ENCODE measurements at regions not wholly inside any gene's neighbourhood (a gene's known extent, or its start where the extent isn't known, plus 50 kb on each side); places are given as distances from the start of the nearest gene placed in this dataset.

DNA sequence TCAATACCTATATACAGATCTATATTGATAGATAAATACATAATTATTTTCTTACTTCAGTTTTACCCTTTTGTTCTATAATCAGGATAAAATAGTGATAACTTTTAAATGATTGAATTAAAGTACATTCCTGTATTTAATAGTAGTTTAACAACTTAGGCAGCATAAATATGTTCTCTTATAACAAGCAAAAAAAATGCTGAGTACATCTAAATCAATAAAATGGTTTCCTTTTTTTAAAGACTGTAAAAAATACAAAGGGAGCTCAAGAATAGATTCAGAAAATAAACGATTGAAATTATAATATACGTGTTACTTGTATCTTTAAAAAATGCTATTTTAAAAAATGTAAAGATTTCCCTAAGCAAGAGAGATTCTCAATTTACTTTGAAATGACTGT lies 393.7 kb upstream of the TMEM132C start:
- H3K27me3 Mint-ChIP-seq (ENCODE audit: low read depth): no peaks in the 10 kb centered on the region; the same call in none of the 2 replicates
- DNase-seq (ENCODE audit: low spot score) (no peak), ATAC-seq (no peak)
- CTCF ChIA-PET: no interaction called here
- H3K4me1 Mint-ChIP-seq: no peaks in the 10 kb centered on the region
- H3K4me3 Mint-ChIP-seq: no peak overlapping the region
- no peak overlapping the region for H3K27ac Mint-ChIP-seq
- POLR2A ChIA-PET: no interaction called here
- TF ChIP-seq, protein P1, sequence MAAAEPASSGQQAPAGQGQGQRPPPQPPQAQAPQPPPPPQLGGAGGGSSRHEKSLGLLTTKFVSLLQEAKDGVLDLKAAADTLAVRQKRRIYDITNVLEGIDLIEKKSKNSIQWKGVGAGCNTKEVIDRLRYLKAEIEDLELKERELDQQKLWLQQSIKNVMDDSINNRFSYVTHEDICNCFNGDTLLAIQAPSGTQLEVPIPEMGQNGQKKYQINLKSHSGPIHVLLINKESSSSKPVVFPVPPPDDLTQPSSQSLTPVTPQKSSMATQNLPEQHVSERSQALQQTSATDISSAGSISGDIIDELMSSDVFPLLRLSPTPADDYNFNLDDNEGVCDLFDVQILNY (CRISPR knock-in tag; IDR thresholded peaks at IDR 0.05): no peak
- TF ChIP-seq ZNF317 (CRISPR knock-in tag; IDR thresholded peaks at IDR 0.05; ENCODE audit: borderline replicate concordance, low read depth) (no peak), SOX15 (CRISPR knock-in tag; IDR thresholded peaks at IDR 0.05) (no peak), SP1 (CRISPR knock-in tag; conservative IDR thresholded peaks at IDR 0.05) (no peak), NR2C2 (CRISPR knock-in tag; IDR thresholded peaks at IDR 0.05) (no peak), ESRRA (CRISPR knock-in tag; IDR thresholded peaks at IDR 0.05; ENCODE audit: borderline replicate concordance) (no peak), RELA (CRISPR knock-in tag; IDR thresholded peaks at IDR 0.05; ENCODE audit: borderline replicate concordance) (no peak), FOXK1 (CRISPR knock-in tag; IDR thresholded peaks at IDR 0.05) (no peak), RORB (CRISPR knock-in tag; IDR thresholded peaks at IDR 0.05) (no peak), MYBL2 (CRISPR knock-in tag; IDR thresholded peaks at IDR 0.05) (no peak), ZNF423 (CRISPR knock-in tag; IDR thresholded peaks at IDR 0.05) (no peak), SMAD3 (CRISPR knock-in tag; IDR thresholded peaks at IDR 0.05; ENCODE audit: borderline replicate concordance) (no peak)
- TF ChIP-seq, protein P2, sequence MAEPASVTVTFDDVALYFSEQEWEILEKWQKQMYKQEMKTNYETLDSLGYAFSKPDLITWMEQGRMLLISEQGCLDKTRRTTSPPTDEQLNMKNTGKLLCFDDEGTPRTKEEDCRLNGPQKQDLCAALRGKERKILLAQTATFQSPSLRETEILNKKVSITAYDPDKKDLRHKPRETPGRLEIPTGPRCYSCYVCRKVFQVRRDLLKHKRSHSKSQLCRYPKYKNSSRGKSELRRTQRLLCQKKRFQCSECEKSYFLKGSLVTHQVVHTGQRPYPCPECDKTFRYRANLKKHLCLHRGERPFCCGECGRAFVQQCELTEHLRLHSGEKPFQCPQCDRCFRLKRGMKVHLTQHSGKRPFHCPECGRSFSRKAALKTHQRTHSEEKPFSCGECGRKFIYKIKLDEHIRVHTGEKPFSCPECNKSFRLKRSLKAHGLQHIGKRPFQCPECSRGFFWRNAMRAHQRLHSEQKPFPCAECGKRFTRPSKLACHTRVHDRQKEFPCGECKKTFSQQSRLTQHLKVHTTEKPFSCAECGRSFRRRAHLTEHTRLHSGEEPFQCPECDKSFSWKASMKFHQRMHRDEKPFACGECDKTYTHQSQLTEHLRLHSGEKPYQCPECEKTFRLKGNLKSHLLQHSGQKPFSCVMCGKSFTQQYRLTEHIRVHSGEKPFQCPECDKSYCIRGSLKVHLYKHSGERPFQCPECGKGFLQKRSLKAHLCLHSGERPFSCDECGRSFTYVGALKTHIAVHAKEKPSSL (CRISPR knock-in tag; conservative IDR thresholded peaks at IDR 0.05): no peak
- TF ChIP-seq, protein P3, sequence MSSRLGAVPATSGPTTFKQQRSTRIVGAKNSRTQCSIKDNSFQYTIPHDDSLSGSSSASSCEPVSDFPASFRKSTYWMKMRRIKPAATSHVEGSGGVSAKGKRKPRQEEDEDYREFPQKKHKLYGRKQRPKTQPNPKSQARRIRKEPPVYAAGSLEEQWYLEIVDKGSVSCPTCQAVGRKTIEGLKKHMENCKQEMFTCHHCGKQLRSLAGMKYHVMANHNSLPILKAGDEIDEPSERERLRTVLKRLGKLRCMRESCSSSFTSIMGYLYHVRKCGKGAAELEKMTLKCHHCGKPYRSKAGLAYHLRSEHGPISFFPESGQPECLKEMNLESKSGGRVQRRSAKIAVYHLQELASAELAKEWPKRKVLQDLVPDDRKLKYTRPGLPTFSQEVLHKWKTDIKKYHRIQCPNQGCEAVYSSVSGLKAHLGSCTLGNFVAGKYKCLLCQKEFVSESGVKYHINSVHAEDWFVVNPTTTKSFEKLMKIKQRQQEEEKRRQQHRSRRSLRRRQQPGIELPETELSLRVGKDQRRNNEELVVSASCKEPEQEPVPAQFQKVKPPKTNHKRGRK (CRISPR knock-in tag; IDR thresholded peaks at IDR 0.05; ENCODE audit: borderline replicate concordance): no peak
- TF ChIP-seq, protein P4, sequence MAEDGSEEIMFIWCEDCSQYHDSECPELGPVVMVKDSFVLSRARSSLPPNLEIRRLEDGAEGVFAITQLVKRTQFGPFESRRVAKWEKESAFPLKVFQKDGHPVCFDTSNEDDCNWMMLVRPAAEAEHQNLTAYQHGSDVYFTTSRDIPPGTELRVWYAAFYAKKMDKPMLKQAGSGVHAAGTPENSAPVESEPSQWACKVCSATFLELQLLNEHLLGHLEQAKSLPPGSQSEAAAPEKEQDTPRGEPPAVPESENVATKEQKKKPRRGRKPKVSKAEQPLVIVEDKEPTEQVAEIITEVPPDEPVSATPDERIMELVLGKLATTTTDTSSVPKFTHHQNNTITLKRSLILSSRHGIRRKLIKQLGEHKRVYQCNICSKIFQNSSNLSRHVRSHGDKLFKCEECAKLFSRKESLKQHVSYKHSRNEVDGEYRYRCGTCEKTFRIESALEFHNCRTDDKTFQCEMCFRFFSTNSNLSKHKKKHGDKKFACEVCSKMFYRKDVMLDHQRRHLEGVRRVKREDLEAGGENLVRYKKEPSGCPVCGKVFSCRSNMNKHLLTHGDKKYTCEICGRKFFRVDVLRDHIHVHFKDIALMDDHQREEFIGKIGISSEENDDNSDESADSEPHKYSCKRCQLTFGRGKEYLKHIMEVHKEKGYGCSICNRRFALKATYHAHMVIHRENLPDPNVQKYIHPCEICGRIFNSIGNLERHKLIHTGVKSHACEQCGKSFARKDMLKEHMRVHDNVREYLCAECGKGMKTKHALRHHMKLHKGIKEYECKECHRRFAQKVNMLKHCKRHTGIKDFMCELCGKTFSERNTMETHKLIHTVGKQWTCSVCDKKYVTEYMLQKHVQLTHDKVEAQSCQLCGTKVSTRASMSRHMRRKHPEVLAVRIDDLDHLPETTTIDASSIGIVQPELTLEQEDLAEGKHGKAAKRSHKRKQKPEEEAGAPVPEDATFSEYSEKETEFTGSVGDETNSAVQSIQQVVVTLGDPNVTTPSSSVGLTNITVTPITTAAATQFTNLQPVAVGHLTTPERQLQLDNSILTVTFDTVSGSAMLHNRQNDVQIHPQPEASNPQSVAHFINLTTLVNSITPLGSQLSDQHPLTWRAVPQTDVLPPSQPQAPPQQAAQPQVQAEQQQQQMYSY (CRISPR knock-in tag; IDR thresholded peaks at IDR 0.05): no peak
- peaks cover 39% of the 10 kb centered on the region for H3K9me3 Mint-ChIP-seq
- peaks cover 38% of the 10 kb centered on the region for H3K36me3 Mint-ChIP-seq

DNA sequence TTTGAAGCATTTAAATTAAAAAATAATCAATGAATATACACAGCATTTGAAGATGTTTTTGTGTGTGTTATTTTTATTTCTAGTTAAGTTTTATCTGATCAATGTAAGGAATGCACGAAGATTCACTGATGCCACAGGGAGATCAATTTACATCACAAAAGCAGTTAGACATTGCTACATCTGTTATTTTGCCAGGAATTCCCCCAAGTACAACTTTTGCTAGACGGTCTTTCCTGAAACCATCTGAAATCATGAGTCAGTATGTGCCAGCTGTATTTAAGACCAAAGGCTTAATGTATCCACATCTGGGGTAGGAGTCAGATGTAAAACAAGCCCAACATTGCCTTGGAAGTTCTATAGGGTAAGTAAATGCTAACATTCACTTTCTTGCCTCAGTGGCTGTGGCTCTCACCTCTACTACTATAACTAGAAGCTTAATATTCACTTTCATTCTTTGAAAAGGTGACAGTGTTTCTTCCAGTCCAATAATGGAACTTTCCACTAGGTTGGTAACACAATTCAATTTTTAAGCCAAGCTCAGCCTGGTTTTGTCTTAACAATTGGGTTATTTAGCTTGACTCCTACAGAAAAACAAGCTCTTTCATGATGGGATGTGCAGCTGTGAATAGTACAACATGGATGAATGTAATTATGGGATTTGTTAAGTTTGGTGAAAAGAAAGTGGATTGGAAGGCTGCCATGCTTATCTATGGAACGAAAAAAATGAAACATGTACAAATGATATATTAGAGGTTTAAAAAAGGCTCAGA lies 385.4 kb upstream of the TMEM132C start:
- no peak overlapping the region for H3K4me3 Mint-ChIP-seq
- peaks cover 3% of the 10 kb centered on the region for H3K27me3 Mint-ChIP-seq (ENCODE audit: low read depth)
- ATAC-seq: no peak
- peaks cover 83% of the 10 kb centered on the region for H3K9me3 Mint-ChIP-seq
- DNase-seq (ENCODE audit: low spot score): no peak
- ChIA-PET POLR2A (no interaction called here), CTCF (no interaction called here)
- no peaks in the 10 kb centered on the region for H3K4me1 Mint-ChIP-seq
- H3K27ac Mint-ChIP-seq: no peak overlapping the region
- peaks cover 70% of the 10 kb centered on the region for H3K36me3 Mint-ChIP-seq
- TF ChIP-seq, protein P5, sequence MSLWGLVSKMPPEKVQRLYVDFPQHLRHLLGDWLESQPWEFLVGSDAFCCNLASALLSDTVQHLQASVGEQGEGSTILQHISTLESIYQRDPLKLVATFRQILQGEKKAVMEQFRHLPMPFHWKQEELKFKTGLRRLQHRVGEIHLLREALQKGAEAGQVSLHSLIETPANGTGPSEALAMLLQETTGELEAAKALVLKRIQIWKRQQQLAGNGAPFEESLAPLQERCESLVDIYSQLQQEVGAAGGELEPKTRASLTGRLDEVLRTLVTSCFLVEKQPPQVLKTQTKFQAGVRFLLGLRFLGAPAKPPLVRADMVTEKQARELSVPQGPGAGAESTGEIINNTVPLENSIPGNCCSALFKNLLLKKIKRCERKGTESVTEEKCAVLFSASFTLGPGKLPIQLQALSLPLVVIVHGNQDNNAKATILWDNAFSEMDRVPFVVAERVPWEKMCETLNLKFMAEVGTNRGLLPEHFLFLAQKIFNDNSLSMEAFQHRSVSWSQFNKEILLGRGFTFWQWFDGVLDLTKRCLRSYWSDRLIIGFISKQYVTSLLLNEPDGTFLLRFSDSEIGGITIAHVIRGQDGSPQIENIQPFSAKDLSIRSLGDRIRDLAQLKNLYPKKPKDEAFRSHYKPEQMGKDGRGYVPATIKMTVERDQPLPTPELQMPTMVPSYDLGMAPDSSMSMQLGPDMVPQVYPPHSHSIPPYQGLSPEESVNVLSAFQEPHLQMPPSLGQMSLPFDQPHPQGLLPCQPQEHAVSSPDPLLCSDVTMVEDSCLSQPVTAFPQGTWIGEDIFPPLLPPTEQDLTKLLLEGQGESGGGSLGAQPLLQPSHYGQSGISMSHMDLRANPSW (CRISPR knock-in tag; conservative IDR thresholded peaks at IDR 0.05; ENCODE audit: low read depth): no peak
- TF ChIP-seq ATF1 (CRISPR knock-in tag; IDR thresholded peaks at IDR 0.05) (no peak), ZNF138 (CRISPR knock-in tag; conservative IDR thresholded peaks at IDR 0.05) (no peak), FOXJ3 (CRISPR knock-in tag; IDR thresholded peaks at IDR 0.05; ENCODE audit: borderline replicate concordance) (no peak), NR3C1 (CRISPR knock-in tag; conservative IDR thresholded peaks at IDR 0.05; ENCODE audit: low read depth) (no peak), RELA (CRISPR knock-in tag; IDR thresholded peaks at IDR 0.05; ENCODE audit: borderline replicate concordance) (no peak), ESRRA (CRISPR knock-in tag; IDR thresholded peaks at IDR 0.05; ENCODE audit: borderline replicate concordance) (no peak), JAZF1 (CRISPR knock-in tag; IDR thresholded peaks at IDR 0.05) (no peak)
- TF ChIP-seq, protein P6, sequence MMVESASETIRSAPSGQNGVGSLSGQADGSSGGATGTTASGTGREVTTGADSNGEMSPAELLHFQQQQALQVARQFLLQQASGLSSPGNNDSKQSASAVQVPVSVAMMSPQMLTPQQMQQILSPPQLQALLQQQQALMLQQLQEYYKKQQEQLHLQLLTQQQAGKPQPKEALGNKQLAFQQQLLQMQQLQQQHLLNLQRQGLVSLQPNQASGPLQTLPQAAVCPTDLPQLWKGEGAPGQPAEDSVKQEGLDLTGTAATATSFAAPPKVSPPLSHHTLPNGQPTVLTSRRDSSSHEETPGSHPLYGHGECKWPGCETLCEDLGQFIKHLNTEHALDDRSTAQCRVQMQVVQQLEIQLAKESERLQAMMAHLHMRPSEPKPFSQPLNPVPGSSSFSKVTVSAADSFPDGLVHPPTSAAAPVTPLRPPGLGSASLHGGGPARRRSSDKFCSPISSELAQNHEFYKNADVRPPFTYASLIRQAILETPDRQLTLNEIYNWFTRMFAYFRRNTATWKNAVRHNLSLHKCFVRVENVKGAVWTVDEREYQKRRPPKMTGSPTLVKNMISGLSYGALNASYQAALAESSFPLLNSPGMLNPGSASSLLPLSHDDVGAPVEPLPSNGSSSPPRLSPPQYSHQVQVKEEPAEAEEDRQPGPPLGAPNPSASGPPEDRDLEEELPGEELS (CRISPR knock-in tag; IDR thresholded peaks at IDR 0.05): no peak
